GM23338 (cell line): ENCODE measurements at regions not wholly inside any gene's neighbourhood (a gene's known extent, or its start where the extent isn't known, plus 50 kb on each side); places are given as distances from the start of the nearest gene placed in this dataset.

ENCODE experiments used
- ATAC-seq: fragments of 200-7000 bp; cut with Tn5 transposase; 3 replicates; pipeline ENCODE4 v1.9.1; 2020
- DNase-seq: peaks from one replicate; pipeline ENCODE4 v3.0.0-alpha.2; 2015; ENCODE audit warnings: low spot score
- H2AFZ ChIP-seq: fragments of 200-600 bp; sonication (generic); 2 replicates; pipeline ENCODE4 v1.8.0; 2016; ENCODE audit warnings: antibody characterized with exemption, mild to moderate bottlenecking, moderate library complexity
- H3F3A ChIP-seq: fragments of 200-600 bp; sonication (generic); replicated peaks from 2 replicates; pipeline ENCODE4 v1.8.0; 2017; ENCODE audit warnings: antibody characterized with exemption, mixed run types, low read depth
- H3K27ac ChIP-seq: fragments of 200-600 bp; sonication (generic); 2 replicates; pipeline ENCODE4 v1.6.1; 2016; ENCODE audit warnings: low read depth
- H3K27me3 ChIP-seq: fragments of 200-600 bp; sonication (generic); 2 replicates; pipeline ENCODE4 v1.8.0; 2016; ENCODE audit warnings: mild to moderate bottlenecking, mixed run types, moderate library complexity; ENCODE audit not compliant: insufficient read depth
- H3K36me3 ChIP-seq: fragments of 200-600 bp; sonication (generic); 2 replicates; pipeline ENCODE4 v1.8.0; 2016; ENCODE audit warnings: mild to moderate bottlenecking; ENCODE audit not compliant: insufficient read depth
- H3K4me1 ChIP-seq: fragments of 200-600 bp; sonication (generic); 2 replicates; pipeline ENCODE4 v1.8.0; 2016; ENCODE audit warnings: mild to moderate bottlenecking, moderate library complexity; ENCODE audit not compliant: insufficient read depth
- H3K4me2 ChIP-seq: fragments of 200-600 bp; sonication (generic); 2 replicates; pipeline ENCODE4 v1.7.1; 2017; ENCODE audit warnings: mixed run types
- H3K4me3 ChIP-seq: fragments of 200-600 bp; sonication (generic); 2 replicates; pipeline ENCODE4 v1.6.1; 2016; ENCODE audit warnings: mixed run types
- H3K79me2 ChIP-seq: fragments of 200-600 bp; sonication (generic); replicated peaks from 2 replicates; pipeline ENCODE4 v1.8.0; 2017; ENCODE audit warnings: mild to moderate bottlenecking; ENCODE audit not compliant: insufficient read depth
- H3K9me2 ChIP-seq: fragments of 200-600 bp; sonication (generic); 2 replicates; pipeline ENCODE4 v1.8.0; 2017; ENCODE audit not compliant: insufficient read depth
- H4K20me1 ChIP-seq: fragments of 200-600 bp; sonication (generic); replicated peaks from 2 replicates; pipeline ENCODE4 v1.8.0; 2017; ENCODE audit warnings: mild to moderate bottlenecking; ENCODE audit not compliant: insufficient read depth
- H3K27ac Mint-ChIP-seq: 2 replicates; pipeline ENCODE4 v1.8.0; 2020; ENCODE audit warnings: inconsistent platforms, mild to moderate bottlenecking, moderate library complexity, mixed read lengths
- H3K27me3 Mint-ChIP-seq: 3 replicates; pipeline ENCODE4 v1.8.0; 2022; ENCODE audit warnings: low read depth, mild to moderate bottlenecking, moderate library complexity, mixed read lengths, inconsistent platforms; ENCODE audit not compliant: insufficient read depth, poor library complexity
- H3K36me3 Mint-ChIP-seq: 3 replicates; pipeline ENCODE4 v1.8.0; 2021; ENCODE audit warnings: low read depth, mild to moderate bottlenecking, inconsistent platforms, moderate library complexity, mixed read lengths
- H3K4me1 Mint-ChIP-seq: 3 replicates; pipeline ENCODE4 v1.8.0; 2020; ENCODE audit warnings: mild to moderate bottlenecking, inconsistent platforms, mixed read lengths
- H3K4me3 Mint-ChIP-seq: 3 replicates; pipeline ENCODE4 v1.8.0; 2021; ENCODE audit warnings: moderate library complexity, mild to moderate bottlenecking, inconsistent platforms, mixed read lengths
- H3K9me3 Mint-ChIP-seq: 3 replicates; pipeline ENCODE4 v1.8.0; 2020; ENCODE audit warnings: moderate library complexity, mild to moderate bottlenecking, inconsistent platforms, mixed read lengths
- CREB1 ChIP-seq: fragments of 250-450 bp; sonication (Bioruptor Pico); IDR thresholded peaks from 2 replicates; pipeline ENCODE4 v1.5.0; 2020; ENCODE audit warnings: low read depth, mild to moderate bottlenecking, moderate library complexity
- EZH2 ChIP-seq: fragments of 200-600 bp; sonication (generic); IDR thresholded peaks from one replicate; pipeline ENCODE4 v1.8.0; 2017; ENCODE audit warnings: antibody characterized with exemption, mild to moderate bottlenecking, low read depth; ENCODE audit not compliant: unreplicated experiment
- EZH2phosphoT487 ChIP-seq: fragments of 200-600 bp; sonication (generic); IDR thresholded peaks from one replicate; pipeline ENCODE4 v1.8.1; 2018; ENCODE audit warnings: antibody characterized with exemption; ENCODE audit not compliant: unreplicated experiment
- JUNB ChIP-seq: IDR thresholded peaks from one replicate; pipeline ENCODE4 v1.6.1; 2016; ENCODE audit warnings: antibody characterized with exemption; ENCODE audit not compliant: unreplicated experiment
- NANOG ChIP-seq: IDR thresholded peaks from 2 replicates; pipeline ENCODE4 v1.6.1; 2016; ENCODE audit warnings: antibody characterized with exemption, borderline replicate concordance
- POLR2AphosphoS5 ChIP-seq: IDR thresholded peaks from 2 replicates; pipeline ENCODE4 v1.6.1; 2016; ENCODE audit warnings: antibody characterized with exemption, low read depth
- STAT1 ChIP-seq: IDR thresholded peaks from one replicate; pipeline ENCODE4 v1.6.1; 2016; ENCODE audit warnings: antibody characterized with exemption; ENCODE audit not compliant: unreplicated experiment
- ZNF114 ChIP-seq: fragments of 250-450 bp; sonication (Bioruptor Pico); IDR thresholded peaks from 2 replicates; pipeline ENCODE4 v1.5.0; 2020; ENCODE audit warnings: mild to moderate bottlenecking, moderate library complexity
- ZNF331 ChIP-seq: fragments of 250-450 bp; sonication (Bioruptor Pico); IDR thresholded peaks from 2 replicates; pipeline ENCODE4 v1.5.0; 2020; ENCODE audit warnings: low read depth, mild to moderate bottlenecking, moderate library complexity
- TF ChIP-seq, protein P1 (sequence below): IDR thresholded peaks from 2 replicates; pipeline ENCODE4 v1.6.1; 2016; ENCODE audit warnings: antibody characterized with exemption
- TF ChIP-seq, protein P2 (sequence below): fragments of 250-450 bp; sonication (Bioruptor Pico); IDR thresholded peaks from 2 replicates; pipeline ENCODE4 v1.5.0; 2020; ENCODE audit warnings: mild to moderate bottlenecking, moderate library complexity

DNA sequence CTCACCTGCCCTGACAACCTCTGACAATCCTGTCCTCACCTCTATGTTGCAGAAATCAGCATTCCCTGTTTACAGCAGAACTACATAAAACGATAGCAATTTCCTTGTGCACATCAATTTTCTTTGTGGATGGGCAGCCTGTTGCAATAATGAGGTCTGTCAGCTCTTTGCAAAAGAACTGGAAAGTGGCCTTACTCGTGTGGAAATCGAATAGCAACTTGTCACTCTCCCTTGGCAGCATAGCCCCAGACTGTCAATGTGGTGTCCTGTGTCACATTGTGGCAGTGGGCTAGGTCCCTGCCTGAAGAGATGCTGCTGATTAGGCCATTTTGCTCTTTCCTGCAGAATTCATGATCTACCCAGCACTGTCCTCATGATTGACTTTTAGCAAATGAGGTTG lies 531.9 kb downstream of the CCDC85A start:
- Mint-ChIP-seq H3K36me3 (peaks cover 10% of the 10 kb centered on the region; the same call in 2 of the 3 replicates), H3K27me3 (no peaks in the 10 kb centered on the region), H3K4me3 (no peak overlapping the region), H3K27ac (no peak overlapping the region), H3K4me1 (no peaks in the 10 kb centered on the region), H3K9me3 (peaks cover 23% of the 10 kb centered on the region)
- Histone ChIP-seq H2AFZ (no peak overlapping the region), H3K79me2 (no peaks in the 10 kb centered on the region), H3K27ac (no peak overlapping the region), H3K27me3 (no peaks in the 10 kb centered on the region), H3K4me2 (no peak overlapping the region), H4K20me1 (no peaks in the 10 kb centered on the region), H3K4me1 (no peaks in the 10 kb centered on the region), H3F3A (no peaks in the 10 kb centered on the region), H3K4me3 (no peak overlapping the region), H3K9me2 (no peaks in the 10 kb centered on the region), H3K36me3 (0 out of 2 replicates have a peak, but pooled peaks cover 5% of the 10 kb centered on the region)
- DNase-seq = no peak
- TF ChIP-seq NANOG (no peak), ZNF331 (CRISPR knock-in tag) (no peak), POLR2AphosphoS5 (no peak), JUNB (no peak), ZNF114 (no peak), CREB1 (no peak), EZH2 (no peak), EZH2phosphoT487 (no peak), STAT1 (no peak)
- TF ChIP-seq, protein P1, sequence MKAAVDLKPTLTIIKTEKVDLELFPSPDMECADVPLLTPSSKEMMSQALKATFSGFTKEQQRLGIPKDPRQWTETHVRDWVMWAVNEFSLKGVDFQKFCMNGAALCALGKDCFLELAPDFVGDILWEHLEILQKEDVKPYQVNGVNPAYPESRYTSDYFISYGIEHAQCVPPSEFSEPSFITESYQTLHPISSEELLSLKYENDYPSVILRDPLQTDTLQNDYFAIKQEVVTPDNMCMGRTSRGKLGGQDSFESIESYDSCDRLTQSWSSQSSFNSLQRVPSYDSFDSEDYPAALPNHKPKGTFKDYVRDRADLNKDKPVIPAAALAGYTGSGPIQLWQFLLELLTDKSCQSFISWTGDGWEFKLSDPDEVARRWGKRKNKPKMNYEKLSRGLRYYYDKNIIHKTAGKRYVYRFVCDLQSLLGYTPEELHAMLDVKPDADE = no peak
- TF ChIP-seq, protein P2, sequence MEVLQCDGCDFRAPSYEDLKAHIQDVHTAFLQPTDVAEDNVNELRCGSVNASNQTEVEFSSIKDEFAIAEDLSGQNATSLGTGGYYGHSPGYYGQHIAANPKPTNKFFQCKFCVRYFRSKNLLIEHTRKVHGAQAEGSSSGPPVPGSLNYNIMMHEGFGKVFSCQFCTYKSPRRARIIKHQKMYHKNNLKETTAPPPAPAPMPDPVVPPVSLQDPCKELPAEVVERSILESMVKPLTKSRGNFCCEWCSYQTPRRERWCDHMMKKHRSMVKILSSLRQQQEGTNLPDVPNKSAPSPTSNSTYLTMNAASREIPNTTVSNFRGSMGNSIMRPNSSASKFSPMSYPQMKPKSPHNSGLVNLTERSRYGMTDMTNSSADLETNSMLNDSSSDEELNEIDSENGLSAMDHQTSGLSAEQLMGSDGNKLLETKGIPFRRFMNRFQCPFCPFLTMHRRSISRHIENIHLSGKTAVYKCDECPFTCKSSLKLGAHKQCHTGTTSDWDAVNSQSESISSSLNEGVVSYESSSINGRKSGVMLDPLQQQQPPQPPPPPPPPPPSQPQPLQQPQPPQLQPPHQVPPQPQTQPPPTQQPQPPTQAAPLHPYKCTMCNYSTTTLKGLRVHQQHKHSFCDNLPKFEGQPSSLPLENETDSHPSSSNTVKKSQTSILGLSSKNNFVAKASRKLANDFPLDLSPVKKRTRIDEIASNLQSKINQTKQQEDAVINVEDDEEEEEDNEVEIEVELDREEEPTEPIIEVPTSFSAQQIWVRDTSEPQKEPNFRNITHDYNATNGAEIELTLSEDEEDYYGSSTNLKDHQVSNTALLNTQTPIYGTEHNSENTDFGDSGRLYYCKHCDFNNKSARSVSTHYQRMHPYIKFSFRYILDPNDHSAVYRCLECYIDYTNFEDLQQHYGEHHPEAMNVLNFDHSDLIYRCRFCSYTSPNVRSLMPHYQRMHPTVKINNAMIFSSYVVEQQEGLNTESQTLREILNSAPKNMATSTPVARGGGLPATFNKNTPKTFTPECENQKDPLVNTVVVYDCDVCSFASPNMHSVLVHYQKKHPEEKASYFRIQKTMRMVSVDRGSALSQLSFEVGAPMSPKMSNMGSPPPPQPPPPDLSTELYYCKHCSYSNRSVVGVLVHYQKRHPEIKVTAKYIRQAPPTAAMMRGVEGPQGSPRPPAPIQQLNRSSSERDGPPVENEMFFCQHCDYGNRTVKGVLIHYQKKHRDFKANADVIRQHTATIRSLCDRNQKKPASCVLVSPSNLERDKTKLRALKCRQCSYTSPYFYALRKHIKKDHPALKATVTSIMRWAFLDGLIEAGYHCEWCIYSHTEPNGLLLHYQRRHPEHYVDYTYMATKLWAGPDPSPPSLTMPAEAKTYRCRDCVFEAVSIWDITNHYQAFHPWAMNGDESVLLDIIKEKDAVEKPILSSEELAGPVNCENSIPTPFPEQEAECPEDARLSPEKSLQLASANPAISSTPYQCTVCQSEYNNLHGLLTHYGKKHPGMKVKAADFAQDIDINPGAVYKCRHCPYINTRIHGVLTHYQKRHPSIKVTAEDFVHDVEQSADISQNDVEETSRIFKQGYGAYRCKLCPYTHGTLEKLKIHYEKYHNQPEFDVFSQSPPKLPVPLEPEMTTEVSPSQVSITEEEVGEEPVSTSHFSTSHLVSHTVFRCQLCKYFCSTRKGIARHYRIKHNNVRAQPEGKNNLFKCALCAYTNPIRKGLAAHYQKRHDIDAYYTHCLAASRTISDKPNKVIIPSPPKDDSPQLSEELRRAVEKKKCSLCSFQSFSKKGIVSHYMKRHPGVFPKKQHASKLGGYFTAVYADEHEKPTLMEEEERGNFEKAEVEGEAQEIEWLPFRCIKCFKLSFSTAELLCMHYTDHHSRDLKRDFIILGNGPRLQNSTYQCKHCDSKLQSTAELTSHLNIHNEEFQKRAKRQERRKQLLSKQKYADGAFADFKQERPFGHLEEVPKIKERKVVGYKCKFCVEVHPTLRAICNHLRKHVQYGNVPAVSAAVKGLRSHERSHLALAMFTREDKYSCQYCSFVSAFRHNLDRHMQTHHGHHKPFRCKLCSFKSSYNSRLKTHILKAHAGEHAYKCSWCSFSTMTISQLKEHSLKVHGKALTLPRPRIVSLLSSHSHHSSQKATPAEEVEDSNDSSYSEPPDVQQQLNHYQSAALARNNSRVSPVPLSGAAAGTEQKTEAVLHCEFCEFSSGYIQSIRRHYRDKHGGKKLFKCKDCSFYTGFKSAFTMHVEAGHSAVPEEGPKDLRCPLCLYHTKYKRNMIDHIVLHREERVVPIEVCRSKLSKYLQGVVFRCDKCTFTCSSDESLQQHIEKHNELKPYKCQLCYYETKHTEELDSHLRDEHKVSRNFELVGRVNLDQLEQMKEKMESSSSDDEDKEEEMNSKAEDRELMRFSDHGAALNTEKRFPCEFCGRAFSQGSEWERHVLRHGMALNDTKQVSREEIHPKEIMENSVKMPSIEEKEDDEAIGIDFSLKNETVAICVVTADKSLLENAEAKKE (CRISPR knock-in tag) = no peak
- ATAC-seq = no peak
